ENCODE measurements at regions not wholly inside any gene's neighbourhood (a gene's known extent, or its start where the extent isn't known, plus 50 kb on each side); places are given as distances from the start of the nearest gene placed in this dataset.
"Not testable (repeated sequence)": the region's sequence is repeated elsewhere in the genome, so short reads cannot be mapped to it uniquely, and the experiment has no call there.

DNA sequence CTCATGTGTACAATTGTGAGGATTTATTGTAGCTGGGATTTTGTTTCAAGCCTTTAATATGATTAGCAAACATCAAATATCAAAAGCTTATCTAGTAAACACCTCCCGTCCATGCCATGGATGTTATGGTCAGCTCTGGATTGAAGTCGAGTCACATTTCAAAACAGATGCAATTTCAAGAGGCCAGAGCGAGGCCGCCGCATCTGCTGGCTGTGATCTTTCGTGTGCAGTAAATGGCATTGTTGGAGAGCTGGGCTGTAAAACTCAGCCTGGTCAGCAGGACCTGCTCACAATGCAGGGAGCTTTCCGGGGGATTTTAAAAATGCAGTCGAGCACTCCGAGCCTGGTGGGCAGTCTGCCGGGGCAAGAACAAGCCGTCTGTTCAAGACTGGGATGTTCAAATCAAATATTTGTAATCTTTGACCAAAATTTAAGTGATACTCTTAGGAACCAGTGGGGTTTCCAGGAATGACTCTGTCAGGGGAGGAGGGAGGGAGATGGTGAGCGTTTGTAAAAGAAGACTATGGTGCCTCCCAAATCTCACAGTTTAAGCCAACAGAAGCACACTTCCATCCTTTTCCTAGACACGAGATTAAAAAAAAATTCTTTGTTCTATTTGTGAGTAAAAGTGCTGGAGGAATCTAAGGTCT, 97.6 kb downstream of the MYCN start:
- no peak for DNase-seq (ENCODE audit: low read depth)

DNA sequence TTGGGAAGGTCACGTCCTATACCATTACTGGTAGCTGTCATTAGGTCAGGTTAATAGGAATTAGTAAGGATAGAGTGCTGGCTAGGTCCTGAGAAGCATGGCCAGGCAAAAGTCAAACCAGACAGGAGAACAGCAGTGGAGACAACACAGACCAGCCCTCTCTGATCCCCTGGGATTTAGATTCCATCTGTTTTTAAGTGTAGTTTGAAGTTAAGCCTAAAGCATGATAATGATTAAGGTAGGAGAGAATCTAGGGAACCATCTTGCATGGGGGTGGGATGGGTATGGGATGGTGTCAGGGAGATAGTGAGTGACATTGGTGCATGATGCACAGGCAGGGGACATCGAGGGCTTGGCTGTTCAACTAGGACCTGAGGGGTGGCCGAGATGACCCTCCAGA, 96.6 kb downstream of the MYCN start:
- no peak for DNase-seq (ENCODE audit: low read depth)

DNA sequence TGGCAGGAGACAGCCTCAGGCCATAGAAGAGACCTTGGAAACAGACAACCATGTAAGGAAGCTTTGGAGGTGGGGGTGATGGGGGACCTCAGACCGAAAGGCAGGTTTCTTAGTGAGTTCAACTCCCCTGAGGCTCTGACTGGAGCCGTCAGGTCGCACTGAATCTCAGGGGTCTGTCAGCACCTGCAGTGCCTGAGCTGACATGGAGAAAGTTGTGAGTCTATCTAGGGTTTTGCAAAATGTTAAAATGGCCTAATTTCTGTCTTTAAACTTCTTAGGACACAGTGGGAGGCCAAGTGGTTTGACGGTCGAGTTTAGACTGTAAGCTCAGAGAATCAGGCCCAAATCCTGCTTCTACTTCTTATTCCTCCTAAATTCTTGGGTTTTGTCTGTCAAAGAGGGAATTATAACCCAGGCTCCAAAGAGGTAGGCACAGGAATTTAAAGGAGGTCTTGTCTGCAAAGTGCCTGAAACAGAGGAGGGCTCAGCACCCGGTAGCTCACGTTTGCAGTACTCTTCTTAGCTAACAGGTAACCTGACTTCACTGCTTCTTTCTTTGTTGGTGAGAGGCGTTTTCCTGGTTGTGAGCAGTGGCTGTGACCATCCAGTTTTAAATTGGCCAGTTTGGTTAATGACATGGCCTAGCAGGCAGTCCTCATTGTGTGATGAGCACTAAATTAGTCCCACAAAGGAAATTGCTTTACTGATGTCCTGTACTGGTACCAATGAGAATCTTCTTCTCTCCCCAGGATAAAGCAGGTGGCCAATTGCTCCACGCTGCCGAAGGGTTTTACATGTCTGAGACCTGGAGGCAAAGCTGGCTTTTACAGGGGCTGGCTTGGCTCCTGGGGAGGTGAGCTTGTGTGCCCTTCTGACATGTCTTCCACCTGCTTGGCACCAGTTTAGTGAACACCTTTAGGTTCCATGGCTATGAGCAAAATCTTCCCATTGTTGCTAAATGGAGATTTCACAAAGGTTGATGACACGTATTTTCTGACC, 95.7 kb downstream of the MYCN start:
- no peak for DNase-seq (ENCODE audit: low read depth)

DNA sequence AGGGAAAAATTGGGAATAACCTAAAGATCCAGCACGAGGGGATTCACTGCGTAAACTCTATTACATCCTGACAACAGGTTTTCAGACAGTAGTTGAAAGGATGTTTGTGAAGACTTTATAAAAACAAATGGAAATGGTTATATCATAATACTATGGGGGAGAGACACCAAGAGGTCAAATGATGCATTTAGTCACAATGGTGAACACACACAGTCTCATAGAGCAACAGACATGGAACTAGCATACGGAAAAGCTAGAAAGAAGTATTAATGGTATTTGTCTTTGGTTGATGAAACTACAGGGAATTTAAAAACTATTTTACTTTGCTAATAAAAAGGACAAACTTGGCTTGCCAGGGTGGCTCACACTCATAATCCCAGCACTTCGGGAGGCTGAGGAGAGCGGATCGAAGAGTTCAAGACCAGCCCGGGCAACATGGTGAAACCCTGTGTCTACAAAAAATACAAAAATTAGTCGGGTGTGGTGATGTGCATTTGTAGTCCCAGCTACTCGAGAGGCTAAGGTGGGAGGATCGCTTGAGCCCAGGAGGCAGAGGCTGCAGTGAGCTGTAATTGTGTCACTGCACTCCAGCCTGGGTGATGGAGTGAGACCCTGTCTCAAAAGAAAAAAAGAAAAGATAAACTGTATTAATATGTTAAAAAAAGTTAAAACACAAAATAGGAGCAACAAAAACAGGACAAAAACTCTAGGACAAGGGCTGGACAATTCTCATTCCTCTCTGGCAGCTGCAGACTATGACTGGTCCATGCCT, 94.8 kb downstream of the MYCN start:
- DNase-seq (ENCODE audit: low read depth), result no peak

DNA sequence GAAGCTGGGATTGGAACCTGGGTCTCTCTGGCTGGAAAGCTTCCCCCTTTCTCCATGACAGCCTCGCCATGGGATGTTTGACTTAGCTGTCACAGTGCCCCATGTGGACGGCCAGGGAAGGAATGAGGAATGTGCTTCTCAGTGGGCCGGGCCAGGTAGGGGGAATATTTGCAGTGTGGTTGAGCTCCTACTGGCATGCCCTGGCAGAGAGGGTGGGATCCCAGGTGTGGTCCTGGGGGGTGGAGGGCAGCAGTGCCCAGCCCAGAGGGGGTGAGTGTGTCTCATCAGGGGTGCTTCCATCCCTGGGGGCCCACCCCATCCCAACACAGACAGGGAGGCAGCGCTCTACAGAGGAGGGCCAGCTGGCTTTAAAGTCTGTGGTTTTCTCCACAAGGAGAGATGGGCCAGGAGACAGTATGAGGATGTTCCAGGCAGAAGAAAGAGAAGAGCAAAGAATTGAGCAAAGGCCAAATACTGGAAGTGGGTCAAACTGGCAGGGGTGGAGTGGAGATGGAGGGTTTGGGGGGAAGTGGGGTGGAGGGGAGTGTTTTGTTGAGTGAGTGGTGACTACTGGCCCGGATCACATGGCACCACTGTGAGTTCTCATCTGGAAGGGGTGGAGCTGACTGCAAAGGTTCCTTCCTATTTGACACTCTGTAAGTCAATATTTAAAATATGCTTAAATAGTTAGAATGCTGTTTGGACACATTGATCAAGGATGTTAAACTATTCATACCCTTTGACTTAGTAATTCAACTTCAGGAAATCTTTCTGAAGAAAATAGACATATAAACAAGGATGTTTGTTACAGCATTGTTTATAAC, 94.0 kb downstream of the MYCN start:
- DNase-seq (ENCODE audit: low read depth), result no peak

DNA sequence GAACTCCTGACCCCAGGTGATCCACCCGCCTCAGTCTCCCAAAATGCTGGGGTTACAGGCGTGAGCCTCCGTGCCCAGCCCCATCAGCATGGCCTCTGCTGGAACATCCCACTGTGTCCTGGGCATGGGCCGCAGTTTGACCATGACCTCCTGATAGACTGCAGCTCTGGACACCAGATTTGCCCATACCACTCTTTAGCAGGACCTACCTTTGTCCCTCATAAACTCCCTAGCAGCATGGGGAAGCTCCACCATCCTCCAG, 92.6 kb downstream of the MYCN start:
- no peak for DNase-seq (ENCODE audit: low read depth)

DNA sequence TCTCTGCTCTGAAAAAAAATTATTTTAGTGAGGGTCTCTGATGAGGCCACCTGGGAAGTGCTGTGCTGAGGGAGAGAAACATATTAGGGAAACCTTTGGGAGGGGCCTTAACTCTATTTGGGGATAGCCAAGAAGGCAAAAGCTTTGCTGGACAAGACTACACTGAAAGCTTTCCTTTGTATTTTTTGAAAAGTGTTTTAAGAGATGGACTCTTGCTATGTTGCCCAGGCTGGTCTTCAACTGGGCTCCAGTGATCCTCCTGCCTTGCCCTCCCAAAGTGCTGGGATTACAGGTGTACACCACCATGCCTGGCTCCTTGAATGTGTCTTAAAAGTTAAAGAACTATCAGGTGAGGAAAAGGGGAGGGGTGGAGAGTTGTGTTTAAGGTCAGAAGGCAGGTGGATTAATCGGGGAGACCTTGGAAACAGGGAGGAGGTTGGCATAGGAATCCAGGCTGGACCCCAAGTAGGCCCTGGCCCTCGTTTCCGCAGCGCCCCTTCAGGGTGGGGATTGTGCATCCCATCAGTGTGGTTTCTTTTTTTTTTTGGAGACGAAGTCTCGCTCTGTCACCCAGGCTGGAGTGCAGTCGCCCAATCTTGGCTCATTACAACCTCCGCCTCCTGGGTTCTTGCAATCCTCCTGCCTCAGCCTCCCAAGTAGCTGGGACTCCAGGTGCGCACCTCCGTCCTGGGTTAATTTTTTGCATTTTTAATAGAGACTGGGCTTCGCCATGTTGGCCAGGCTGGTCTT, 92.1 kb downstream of the MYCN start:
- no peak for DNase-seq (ENCODE audit: low read depth)

DNA sequence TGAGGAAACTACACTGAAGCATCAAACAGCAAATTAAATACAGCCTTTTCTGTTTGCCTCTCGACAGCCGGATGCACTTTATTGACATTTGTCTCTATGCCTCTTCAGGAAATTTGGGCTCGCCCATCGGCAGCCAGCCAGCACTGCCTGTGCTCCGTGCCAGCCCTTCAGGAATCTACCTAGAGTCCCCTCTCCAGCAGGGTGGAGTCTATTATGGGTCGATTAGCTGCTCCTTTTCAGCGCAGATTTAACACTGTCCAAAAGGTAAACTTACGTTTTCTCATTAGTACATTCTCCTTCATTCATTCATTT, 91.5 kb downstream of the MYCN start:
- no peak for DNase-seq (ENCODE audit: low read depth)

DNA sequence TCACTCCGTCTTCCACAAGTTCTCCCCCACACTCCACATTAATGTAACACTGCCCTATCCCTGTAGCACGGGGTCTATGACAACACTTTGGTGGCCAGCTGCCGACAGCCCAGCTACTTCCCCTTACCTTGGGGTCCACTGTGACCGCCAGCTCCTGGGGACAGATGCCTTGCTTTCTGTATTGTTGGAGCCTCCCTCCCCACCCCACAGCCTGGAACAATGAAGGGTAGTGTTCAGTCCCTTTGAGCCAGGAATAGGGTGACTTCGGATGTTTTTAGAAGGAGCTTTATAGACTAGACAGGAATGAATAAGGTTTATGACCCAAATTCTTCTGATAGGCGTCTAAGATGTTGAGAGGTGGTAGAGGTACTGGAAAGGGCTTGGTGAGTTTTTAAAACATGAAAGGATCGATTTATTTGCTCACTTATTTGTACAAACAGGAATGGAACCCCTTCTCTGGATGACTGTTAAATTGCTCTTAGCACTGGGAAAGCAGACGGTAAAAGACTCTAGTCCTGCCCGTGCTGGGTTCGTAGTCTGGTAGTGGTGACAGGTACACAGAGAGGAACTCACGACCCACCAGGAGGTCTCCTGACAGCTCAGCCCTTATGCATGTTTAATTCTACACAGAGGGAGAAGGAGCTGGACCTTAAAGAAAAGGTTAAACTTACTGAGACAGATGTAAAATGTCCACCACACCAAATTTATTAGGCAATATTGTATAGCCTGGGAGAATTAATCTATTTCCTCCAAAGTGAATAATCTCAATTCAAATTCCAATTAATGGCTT, 90.9 kb downstream of the MYCN start:
- DNase-seq (ENCODE audit: low read depth), result no peak

DNA sequence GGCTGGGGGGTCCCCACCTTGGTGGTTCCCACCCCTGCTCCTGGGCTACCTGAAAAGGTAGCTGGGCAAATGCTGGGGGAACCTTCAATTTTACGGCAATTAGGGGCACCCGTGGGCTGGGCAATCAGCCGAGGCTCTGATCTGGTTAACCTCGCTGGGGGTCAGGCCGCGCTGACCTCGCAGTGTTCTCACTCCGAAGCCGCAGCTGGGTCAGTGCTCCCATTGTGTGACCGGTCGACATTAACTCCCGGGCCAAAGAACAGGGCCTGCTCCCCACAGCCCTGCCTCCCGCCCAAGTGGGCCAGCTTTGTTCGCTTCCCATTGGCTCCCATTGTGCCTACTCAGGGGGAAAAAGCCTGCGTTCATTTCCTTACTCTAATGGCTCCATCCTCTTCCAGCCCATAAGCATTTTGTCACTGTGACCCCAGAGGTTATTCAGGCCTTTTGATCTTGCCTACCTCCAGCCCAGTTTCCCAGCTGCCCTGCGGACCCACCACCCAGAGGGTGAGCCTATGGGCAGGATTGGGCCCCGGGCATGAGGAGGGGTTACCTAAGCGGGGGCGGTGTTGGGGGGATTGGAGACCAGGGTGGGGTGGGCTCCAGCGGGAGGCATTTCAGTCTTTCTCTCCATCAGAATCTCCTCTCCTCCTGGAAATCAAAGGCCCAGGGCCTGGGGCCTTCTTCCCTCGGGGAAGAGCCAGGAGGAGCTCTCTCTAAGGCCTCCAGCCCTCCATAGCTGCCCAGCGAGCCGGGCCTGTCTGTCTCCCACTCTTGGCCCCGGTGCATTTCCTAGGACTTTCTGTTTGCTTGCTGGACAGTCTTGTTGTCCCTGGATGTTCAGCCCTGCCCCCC, 90.1 kb downstream of the MYCN start:
- DNase-seq (ENCODE audit: low read depth), result no peak

DNA sequence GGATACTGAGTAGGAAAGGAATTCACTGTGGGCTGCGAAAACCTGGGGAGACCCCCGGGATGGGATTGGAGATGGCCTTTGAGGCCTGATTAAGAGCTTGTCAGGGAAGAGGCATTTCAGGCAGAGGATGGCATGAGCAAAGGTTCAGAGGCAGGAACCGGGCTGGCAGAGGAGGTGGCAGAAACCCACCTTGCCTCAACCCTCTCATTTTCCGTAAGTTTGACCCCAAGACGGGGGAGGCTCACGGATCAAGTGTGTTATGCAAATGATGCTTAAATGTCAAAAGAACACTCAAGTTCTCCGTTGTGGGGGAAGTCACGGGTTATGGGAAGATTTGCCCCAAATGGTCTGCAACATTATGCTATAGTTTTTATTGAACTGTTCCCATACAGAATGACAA, 88.3 kb downstream of the MYCN start:
- DNase-seq (ENCODE audit: low read depth), result no peak

DNA sequence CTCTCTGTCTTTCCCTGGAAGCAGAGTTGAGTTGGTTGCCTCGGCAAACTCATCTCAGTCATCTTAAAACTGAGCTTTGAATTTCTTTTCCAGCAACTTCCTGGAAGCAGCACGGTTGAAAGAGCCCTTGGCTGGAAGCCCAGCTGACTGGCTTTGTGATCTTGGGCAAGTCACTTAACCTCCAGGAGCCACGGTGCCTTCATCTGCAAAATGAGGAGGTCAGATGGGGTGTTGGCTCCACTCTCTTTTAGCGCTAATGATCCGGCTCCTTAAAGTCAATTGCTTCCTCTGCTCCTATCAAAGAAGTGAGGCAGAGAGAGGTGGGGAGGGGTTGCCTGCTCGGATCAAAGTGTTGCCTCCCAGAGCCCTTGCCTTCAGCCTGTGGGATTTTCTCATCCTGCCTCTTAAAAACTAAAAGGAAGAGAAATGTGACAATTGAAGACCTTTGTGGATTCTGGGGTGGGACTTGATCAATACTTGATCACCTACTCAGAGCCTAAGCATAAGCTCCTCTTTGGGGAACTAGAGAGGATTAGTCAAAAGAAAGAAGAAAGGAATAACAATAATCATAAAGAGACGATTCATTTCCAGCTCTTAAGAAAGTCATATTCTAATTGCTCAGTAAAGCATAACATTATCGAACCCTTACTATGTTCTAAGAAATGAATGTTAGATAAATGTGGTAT, 86.6 kb downstream of the MYCN start:
- DNase-seq (ENCODE audit: low read depth), result no peak

DNA sequence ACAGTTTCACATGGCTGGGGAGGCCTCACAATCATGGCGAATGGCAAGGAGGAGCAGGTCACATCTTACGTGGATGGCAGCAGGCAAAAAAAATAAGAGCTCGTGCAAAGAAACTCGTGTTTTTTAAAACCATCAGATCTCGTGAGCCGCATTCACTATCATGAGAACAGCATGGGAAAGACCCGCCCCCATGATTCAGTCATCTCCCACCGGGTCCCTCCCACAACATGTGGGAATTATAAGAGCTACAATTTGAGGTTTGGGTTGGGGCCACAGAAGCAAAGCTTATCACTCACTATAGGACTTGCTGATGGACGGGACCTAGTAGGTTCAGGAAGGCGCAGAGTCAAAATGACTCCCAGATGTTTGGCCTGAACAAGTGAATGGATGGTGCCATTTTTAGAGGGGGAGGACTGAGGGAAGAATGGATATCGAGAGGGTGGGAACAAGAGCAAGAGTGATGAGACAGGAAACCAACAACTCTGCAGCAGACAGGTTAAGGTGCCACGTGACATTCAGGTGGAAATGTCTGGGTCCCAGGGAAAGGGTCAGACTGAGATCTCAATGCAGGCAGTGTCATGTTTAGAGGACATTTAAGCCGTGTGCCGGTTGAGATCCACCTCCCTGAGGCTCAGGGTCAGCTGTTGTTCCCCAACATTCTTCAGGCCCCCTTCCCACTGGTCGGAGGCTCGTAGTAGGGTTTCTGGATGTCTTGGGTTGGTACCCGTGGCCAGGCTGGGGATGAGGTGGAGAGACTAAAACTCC, 85.7 kb downstream of the MYCN start:
- no peak for DNase-seq (ENCODE audit: low read depth)

DNA sequence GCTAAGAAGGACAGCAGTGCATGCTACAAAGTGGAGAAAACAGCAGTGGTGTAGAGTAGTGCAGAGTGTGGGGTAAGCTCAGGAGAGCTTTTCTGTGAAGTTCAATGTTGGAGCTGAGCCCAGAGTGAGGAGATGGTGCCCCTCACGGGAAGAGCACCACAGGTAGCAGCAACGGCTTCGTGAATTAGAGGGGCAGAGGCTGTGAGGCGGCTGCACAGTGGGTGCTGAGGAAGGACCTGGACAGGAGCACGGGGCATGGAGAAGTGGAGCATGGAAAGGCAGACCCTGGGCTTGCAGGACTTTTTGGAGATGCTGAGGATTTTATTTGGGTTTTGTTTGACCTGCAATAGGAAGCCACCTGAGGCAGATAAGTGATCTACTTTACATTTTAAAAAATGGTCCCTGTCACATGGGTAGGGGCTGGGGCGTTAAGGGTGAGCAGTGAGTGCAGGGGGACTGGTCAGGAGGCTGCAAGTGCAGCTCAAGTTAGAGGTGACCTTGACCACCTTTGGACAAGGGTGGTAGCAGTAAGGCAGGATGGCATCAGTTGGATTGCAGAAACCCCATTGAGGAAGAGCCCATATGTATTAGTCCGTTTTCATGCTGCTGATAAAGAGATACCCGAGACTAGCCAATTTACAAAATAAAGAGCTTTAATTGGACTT, 85.0 kb downstream of the MYCN start:
- no peak for DNase-seq (ENCODE audit: low read depth)

DNA sequence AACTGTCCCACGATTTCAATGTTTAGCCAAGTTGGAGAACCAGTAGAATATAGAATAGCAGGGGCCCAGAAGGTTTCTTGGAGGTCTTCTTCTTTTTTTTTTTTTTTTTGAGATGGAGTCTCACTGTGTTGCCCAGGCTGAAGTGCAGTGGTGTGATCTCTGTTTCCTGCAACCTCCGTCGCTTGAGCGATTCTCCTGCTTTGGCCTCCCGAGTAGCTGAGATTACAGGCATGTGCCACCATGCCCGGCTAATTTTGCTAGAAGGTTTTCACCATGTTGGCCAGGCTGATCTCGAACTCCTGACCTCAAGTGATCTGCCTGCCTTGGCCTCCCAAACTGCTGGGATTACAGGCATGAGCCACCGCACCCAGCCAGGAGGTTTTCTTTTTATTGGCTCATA, 84.3 kb downstream of the MYCN start:
- not testable (repeated sequence) for DNase-seq (ENCODE audit: low read depth)

DNA sequence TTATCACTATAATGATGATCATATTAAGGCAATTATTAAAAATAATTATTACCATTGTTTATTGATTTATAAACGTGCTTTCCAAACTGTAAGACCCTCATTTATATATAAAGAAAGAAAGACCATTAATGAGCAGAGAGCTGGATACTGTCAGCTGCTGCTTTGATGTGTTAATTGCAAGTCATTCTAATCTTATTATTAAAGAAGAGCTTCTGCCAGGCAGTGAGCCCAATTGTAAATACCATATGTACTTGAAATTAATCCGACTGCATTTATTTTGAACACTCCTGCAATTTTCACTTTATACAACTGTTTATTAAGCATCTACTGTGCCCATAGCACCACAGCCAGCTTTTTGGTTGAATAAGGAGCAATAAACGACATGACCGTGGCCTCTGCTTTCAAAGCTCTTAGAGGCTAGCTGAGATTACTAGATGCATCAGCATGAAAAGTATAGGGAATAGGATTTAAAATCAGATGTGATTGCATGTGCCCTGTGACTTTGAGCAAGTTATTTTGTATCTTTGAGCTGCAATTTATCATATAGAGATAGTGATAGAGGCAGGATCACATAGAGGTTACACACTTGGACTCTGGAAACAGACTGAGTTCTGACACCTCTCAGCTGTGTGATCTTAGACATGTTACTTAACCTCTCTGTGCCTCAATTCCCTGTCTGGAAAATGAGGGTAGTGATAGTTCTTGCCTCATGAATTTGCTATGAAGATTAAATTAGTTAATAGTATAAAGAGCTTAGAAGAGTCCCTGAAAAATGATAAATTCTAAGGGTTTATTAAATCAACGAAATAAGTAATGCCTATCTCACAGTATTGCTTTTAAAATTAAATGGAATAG, 83.4 kb downstream of the MYCN start:
- DNase-seq (ENCODE audit: low read depth), result no peak

Measured in stimulated activated CD8-positive, alpha-beta memory T cell treated with anti-CD3 and anti-CD28 coated beads, Interleukin-15, amount 100 ng/mL, for 1 hour (primary cell).